T-helper 1 cell treated with Interleukin-12 subunit alpha and Interleukin-12 subunit beta and Interleukin-4 antibody, amounts not matched to agents 30 μg/mL and 1 μg/mL, for 36 hours (primary cell): ENCODE measurements at regions not wholly inside any gene's neighbourhood (a gene's known extent, or its start where the extent isn't known, plus 50 kb on each side); places are given as distances from the start of the nearest gene placed in this dataset.

Experiments used
- H3K27ac Mint-ChIP-seq: one replicate; pipeline ENCODE4 v1.8.0; 2021; ENCODE audit warnings: mild to moderate bottlenecking, mixed read lengths
- H3K27me3 Mint-ChIP-seq: one replicate; pipeline ENCODE4 v1.8.0; 2021; ENCODE audit warnings: low read depth, mixed read lengths
- H3K36me3 Mint-ChIP-seq: one replicate; pipeline ENCODE4 v1.8.0; 2021; ENCODE audit warnings: low read depth, mixed read lengths
- H3K4me1 Mint-ChIP-seq: one replicate; pipeline ENCODE4 v1.8.0; 2021; ENCODE audit warnings: low read depth, mixed read lengths
- H3K4me3 Mint-ChIP-seq: one replicate; pipeline ENCODE4 v1.8.0; 2021; ENCODE audit warnings: mild to moderate bottlenecking, moderate library complexity, mixed read lengths
- H3K9me3 Mint-ChIP-seq: one replicate; pipeline ENCODE4 v1.8.0; 2021; ENCODE audit warnings: mixed read lengths

DNA sequence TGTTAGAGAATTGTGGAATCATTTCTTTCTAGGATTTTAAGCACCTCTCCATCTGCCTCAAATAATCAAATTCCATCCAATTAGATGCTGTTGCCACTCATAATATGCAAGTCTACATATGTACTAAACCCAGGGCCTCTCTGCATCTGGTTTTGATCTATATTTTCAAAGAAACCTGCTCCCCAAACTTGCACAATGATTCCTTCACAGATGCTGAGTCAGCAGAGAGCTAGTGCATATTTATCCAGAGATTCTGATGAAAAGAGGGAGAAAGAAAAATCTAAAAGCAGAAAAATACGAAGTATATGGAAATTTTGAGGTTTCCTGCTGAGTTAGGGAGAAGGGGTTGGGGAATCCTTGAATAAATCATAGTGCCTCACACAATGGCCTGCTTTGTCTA, 235.1 kb upstream of the RBFOX1 start:
- H3K4me1 Mint-ChIP-seq, result no peaks in the 10 kb centered on the region
- H3K27me3 Mint-ChIP-seq, result no peaks in the 10 kb centered on the region
- H3K9me3 Mint-ChIP-seq, result peaks cover 23% of the 10 kb centered on the region
- no peak overlapping the region for H3K4me3 Mint-ChIP-seq
- no peaks in the 10 kb centered on the region for H3K36me3 Mint-ChIP-seq
- no peak overlapping the region for H3K27ac Mint-ChIP-seq

DNA sequence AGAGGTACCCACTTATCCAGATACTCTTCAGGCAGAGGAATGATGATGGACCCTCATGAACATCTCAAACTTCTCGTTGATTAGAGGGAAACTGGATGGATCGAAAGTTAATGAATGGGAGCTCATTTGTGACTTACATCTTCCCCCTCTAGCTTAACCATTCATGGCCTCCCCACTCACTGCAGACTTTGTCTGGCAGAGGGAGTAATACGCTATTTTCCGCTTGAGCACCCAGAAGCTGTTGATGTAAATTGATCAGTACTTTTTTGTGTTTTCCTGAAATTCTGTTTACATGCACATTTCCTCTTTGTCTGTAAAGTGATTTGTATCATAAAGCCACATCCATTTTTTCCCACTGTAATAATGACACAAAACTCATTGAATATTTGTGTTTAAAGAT, 239.1 kb upstream of the RBFOX1 start:
- Mint-ChIP-seq H3K4me1 (no peaks in the 10 kb centered on the region), H3K36me3 (no peaks in the 10 kb centered on the region), H3K27me3 (no peaks in the 10 kb centered on the region), H3K4me3 (no peak overlapping the region), H3K9me3 (peaks cover 28% of the 10 kb centered on the region), H3K27ac (no peak overlapping the region)

DNA sequence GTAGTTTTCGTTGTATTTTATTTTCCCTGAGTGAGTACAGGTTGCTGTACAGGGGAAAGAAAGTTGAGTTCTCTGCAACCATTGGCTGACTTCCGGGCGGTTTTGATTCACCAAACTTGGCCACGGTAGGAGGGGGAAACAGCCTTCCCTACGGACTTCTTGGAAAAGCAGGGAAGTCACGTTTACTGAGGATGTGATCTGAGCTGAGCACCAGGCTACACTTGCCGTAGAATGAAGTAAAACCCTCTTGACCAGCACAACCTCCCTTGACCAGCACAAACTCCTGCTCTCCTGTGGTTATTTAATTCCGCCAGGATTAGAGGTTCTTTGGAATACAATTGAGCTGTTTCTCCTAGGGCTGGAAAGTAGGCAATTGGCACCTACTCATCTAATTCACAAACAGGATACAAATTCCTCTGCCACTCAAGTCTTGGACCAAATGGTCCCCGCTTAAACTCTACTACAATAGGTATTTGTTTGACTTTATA, 242.0 kb upstream of the RBFOX1 start:
- H3K4me3 Mint-ChIP-seq, result no peak overlapping the region
- H3K4me1 Mint-ChIP-seq, result no peaks in the 10 kb centered on the region
- H3K9me3 Mint-ChIP-seq, result peaks cover 17% of the 10 kb centered on the region
- no peak overlapping the region for H3K27ac Mint-ChIP-seq
- H3K36me3 Mint-ChIP-seq, result no peaks in the 10 kb centered on the region
- H3K27me3 Mint-ChIP-seq, result no peaks in the 10 kb centered on the region

DNA sequence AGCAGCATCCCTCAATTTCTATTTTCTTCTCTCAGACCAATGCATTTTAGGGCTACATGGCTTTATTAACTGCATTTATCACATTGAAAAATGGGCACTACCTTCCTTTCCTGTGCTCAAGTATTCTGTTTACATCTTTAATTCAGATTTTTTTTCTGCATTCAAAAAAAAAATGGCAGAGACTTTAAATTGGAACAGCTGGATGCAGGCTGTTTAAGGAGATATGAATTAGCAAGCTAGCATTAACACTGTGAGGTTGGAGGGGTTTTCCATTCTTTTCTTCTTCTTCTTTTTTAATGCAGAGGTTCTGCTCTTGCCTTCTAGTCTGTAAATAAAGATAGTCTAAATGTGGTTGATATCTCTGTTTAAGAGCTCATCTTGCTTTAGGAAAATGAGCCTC, 242.9 kb upstream of the RBFOX1 start:
- H3K36me3 Mint-ChIP-seq, result no peaks in the 10 kb centered on the region
- H3K4me3 Mint-ChIP-seq, result no peak overlapping the region
- H3K27ac Mint-ChIP-seq, result no peak overlapping the region
- peaks cover 17% of the 10 kb centered on the region for H3K9me3 Mint-ChIP-seq
- H3K4me1 Mint-ChIP-seq, result no peaks in the 10 kb centered on the region
- no peaks in the 10 kb centered on the region for H3K27me3 Mint-ChIP-seq

DNA sequence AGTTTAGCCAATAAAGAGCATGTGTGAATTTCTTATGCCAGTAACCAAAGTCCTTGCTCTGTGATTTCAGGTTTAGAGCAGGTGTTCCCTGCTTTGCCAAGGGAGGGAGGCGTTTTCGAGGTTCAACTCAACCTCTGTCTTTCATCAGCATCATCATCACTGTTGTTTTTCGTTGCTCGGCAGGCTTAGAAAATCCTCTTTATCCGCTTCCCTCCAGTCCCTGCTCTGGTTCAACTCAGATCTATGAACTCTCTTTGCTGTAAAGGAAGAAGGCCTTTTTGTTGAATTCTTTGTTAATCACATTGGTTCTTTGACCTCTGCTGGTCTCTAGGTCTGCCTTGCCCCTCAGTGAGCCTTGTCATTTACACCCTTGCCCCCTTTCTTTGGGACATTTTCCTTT, 243.9 kb upstream of the RBFOX1 start:
- H3K4me1 Mint-ChIP-seq, result no peaks in the 10 kb centered on the region
- no peak overlapping the region for H3K27ac Mint-ChIP-seq

DNA sequence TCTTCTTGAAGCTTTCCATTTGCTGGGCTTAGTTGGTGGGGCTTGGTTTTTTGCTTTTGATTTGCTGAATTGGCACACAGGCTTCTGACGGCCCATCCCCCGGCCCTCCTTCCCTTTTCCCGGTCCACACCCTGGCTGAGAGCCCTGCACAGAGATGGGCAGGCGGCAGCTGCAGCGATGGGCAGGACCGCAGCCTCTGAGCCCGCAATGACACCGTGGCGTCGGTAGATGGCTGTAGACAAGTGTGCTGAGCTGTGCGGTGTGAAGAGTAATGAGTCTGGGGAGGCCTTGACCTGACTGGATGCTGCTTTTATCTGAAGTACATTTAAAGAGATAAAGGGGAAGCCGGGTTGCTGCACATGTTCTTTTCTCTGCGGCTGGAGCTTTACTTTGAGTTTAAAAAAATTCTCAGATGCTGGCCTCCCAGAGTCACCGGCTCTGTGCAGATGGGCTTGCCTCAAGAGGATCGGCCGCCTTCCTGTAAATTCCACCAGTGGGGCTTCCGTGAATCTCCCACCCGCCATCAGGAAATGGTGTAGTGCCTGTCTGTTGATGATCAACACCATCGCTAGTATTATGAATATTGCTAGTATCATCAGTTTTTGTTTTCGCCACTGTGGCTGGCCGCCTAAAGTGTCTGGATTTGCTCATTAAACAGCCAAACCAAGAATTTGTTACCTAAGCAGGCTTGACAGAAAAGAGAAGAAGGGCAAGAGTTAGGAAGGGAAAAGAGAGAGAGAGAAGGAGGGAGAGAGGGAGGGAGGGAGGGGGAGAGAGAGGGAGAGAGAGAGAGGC, 245.6 kb upstream of the RBFOX1 start:
- H3K4me3 Mint-ChIP-seq, result no peak overlapping the region
- no peak overlapping the region for H3K27ac Mint-ChIP-seq
- H3K27me3 Mint-ChIP-seq, result no peaks in the 10 kb centered on the region
- no peaks in the 10 kb centered on the region for H3K4me1 Mint-ChIP-seq
- peaks cover 5% of the 10 kb centered on the region for H3K9me3 Mint-ChIP-seq
- H3K36me3 Mint-ChIP-seq, result no peaks in the 10 kb centered on the region

More for the DNA sequence above, 243.9 kb upstream of the RBFOX1 start:
- H3K36me3 Mint-ChIP-seq, result no peaks in the 10 kb centered on the region
- H3K27me3 Mint-ChIP-seq, result no peaks in the 10 kb centered on the region
- no peak overlapping the region for H3K4me3 Mint-ChIP-seq
- H3K9me3 Mint-ChIP-seq, result peaks cover 11% of the 10 kb centered on the region

DNA sequence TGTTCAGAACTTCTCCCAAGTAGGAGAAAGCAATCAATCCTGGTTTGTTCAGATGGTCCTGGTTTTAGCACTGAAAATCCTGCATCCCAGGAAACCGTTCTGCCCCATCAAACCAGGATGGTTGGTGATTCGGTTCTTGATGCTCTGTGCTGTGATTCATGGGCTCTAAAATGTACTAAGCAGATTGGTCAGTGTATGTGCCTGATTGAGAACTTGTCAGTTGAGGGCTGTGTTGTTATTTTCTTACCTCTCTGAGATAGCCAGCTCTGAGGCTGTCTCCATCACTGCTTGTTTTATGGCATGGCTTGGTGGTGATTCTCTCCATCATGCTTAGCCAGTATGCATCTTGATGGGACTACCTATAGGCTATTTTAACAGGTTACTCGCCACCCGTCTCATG, 246.9 kb upstream of the RBFOX1 start:
- no peak overlapping the region for H3K27ac Mint-ChIP-seq
- no peak overlapping the region for H3K4me3 Mint-ChIP-seq
- no peaks in the 10 kb centered on the region for H3K36me3 Mint-ChIP-seq
- no peaks in the 10 kb centered on the region for H3K4me1 Mint-ChIP-seq
- no peaks in the 10 kb centered on the region for H3K27me3 Mint-ChIP-seq
- peaks cover 6% of the 10 kb centered on the region for H3K9me3 Mint-ChIP-seq

DNA sequence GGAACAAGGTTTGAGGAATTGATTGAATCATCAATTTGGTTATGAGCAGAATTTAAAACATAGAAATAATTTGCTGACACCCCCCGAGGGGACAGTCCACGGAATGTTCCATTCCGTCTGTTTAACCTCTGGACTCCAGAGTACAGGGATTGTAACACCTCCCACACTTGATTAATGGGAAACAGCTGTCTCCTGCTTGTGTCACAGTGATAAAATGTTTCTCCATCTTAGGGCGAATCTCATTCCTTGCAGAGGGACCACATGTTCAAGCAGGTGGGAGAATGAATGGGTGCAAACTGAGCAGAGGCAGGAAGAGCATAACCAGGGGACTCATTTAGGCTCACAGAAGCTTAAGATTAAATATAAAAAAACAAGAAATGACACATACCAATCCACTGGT, 249.5 kb upstream of the RBFOX1 start:
- Mint-ChIP-seq H3K4me3 (no peak overlapping the region), H3K4me1 (no peaks in the 10 kb centered on the region), H3K27me3 (no peaks in the 10 kb centered on the region), H3K36me3 (no peaks in the 10 kb centered on the region), H3K27ac (no peak overlapping the region), H3K9me3 (peaks cover 6% of the 10 kb centered on the region)

DNA sequence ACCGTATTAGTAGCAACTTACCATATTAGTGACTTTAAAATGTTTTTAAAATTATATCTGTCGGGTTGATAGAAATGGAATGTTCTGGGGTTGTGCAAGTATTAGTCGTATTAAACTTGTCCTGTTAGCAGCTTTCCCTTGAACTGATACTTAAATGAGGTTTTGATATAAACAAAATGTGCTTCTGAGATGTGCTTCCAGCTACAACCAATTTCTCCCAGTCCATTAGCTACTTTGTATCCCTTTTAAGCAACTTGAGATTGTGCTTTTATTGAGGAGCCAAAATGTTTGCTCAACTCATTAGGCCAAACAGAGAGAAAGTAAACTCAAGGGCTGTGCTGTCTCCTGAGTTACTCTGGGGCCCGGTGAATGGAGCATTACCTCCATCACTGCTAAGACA, 255.0 kb upstream of the RBFOX1 start:
- no peaks in the 10 kb centered on the region for H3K27me3 Mint-ChIP-seq
- H3K36me3 Mint-ChIP-seq, result no peaks in the 10 kb centered on the region
- no peaks in the 10 kb centered on the region for H3K4me1 Mint-ChIP-seq
- H3K9me3 Mint-ChIP-seq, result peaks cover 26% of the 10 kb centered on the region
- no peak overlapping the region for H3K4me3 Mint-ChIP-seq
- no peak overlapping the region for H3K27ac Mint-ChIP-seq

DNA sequence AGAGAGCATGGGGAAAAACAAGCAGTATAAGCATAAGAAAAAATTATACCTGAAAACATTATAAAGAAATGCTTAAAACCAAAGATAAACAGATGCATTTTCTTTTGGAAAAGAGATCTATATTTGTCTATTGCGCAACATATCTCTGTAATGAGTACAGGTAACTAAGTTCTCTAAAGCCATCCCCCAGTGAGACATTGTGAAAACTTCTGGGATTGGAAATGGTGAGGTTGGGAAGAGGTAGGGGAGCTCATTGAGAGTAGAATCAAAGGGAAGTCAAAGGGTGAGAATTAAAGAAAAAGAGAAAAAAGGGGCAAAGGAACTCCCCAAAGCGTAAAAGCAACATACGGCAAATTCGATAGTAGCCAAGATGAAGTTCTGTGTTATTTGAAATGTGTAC, 257.9 kb upstream of the RBFOX1 start:
- no peaks in the 10 kb centered on the region for H3K4me1 Mint-ChIP-seq
- H3K9me3 Mint-ChIP-seq, result peaks cover 31% of the 10 kb centered on the region
- H3K27ac Mint-ChIP-seq, result no peak overlapping the region
- H3K4me3 Mint-ChIP-seq, result no peak overlapping the region
- H3K27me3 Mint-ChIP-seq, result no peaks in the 10 kb centered on the region
- no peaks in the 10 kb centered on the region for H3K36me3 Mint-ChIP-seq

DNA sequence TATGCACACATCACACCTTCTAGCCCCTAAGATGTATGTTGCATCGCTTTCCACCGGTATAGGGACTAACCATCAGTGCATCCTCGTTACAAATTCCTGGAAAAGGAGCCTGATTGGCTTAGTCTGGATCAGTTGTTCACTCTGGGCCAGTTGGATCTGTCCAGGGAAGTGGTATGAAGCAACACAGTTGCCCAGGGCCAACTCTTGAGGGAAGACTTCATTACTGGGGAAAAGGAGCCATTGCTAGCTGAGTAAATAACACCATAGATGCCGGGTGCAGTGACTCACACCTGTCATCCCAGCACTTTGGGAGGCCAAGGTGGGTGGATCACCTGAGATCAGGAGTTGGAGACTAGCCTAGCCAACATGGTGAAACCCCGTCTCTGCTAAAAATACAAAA, 275.2 kb upstream of the RBFOX1 start:
- H3K27ac Mint-ChIP-seq, result no peak overlapping the region
- peaks cover 40% of the 10 kb centered on the region for H3K9me3 Mint-ChIP-seq
- no peak overlapping the region for H3K4me3 Mint-ChIP-seq
- H3K36me3 Mint-ChIP-seq, result no peaks in the 10 kb centered on the region
- H3K4me1 Mint-ChIP-seq, result no peaks in the 10 kb centered on the region
- no peaks in the 10 kb centered on the region for H3K27me3 Mint-ChIP-seq

DNA sequence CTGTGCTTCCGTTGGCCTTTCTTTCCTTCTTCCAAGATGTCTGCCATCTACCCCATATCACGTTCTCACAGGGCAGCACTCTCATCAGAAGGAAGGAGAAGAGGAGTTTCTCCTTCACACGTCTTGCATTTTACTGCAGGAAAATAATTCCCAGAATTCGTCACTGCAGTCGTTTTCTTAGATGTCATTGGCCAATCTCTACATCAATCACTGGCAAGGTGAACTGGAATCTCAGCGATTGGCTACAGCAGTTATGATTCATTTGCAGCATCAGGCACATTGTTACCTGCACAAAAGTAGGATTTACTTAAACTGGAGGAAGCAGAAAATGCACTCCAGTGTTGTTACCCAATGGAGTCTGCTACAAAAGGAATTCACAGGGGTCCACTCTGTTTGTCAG, 277.2 kb upstream of the RBFOX1 start:
- Mint-ChIP-seq H3K27ac (no peak overlapping the region), H3K4me3 (no peak overlapping the region), H3K27me3 (no peaks in the 10 kb centered on the region), H3K4me1 (no peaks in the 10 kb centered on the region), H3K36me3 (no peaks in the 10 kb centered on the region), H3K9me3 (peaks cover 35% of the 10 kb centered on the region)

DNA sequence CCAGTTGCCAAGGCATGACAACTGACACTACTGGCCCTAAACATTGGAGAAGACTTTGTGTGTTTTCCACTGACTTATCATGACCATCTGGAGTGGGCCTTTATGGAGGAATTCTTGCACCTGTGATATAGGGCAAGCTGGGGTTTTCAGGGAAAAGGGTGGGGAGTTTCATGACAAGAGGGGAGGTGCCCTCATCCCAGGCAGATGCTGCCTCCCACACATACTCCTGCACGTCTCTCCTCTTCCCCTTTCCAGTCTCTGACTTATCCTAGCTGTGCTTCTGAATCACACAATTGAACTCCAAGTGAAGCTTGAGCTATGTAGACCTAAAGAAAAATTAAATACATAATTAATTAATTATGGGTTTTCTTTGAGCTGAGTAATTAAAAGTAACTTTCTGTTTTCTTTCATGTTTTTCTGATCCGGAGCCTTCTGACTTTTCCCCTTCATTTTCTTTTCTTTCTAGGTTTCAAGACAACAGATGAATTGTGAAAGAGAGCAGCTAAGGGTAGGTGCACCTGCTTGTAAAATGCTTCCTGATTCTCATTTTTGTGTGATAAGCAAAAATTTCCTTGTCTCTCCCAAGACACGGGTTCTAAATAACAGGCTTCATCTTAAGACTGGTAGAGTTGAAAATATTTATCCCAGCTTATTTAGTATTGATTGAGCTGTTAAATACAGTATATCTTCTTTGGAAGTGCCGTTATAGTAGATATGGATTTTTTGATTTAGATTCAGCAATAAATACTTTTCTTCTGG, 280.9 kb upstream of the RBFOX1 start:
- Mint-ChIP-seq H3K4me3 (no peak overlapping the region), H3K36me3 (no peaks in the 10 kb centered on the region), H3K4me1 (no peaks in the 10 kb centered on the region), H3K27ac (no peak overlapping the region), H3K9me3 (peaks cover 38% of the 10 kb centered on the region), H3K27me3 (no peaks in the 10 kb centered on the region)

DNA sequence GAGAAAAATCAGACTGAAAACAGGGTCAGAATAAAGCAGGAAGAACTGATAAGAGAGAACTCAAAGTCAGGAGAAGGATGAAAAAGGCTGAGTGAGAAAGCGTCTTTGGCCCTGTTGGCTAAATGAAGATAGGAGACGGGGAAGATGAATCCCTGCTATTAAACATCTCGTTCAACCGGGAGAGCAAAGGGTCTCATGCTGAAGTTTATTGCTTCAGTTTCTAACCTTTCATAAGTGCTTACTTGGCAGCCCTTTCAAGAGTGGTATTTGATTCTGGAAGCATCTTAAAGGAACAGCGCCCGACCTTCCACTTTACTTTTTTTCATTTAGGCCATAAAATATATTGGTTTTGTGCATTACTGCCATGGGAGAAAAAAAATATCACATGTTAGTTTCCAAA, 288.3 kb upstream of the RBFOX1 start:
- Mint-ChIP-seq H3K27ac (no peak overlapping the region), H3K27me3 (no peaks in the 10 kb centered on the region), H3K4me3 (no peak overlapping the region), H3K36me3 (no peaks in the 10 kb centered on the region), H3K9me3 (peaks cover 39% of the 10 kb centered on the region), H3K4me1 (no peaks in the 10 kb centered on the region)

DNA sequence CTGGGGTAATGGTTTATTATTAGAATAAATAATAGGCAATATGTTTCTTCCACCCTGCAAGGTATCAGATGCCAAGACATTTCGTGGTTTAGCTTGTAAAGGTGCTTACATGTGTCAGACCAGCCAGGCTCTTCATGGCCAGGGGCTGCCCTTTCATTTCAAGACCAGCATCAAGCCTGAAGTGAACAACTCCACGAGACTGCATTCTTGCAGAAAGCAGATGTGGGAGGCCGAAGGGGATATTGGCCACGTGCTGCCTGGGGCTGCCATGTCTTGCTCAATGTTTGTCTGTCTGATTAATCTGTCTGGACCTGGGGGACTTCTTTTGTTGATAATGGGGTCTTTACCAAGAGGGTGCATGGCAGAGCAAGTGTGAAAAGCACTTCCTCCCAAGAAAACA, 294.2 kb upstream of the RBFOX1 start:
- Mint-ChIP-seq H3K4me3 (no peak overlapping the region), H3K27ac (no peak overlapping the region), H3K4me1 (no peaks in the 10 kb centered on the region), H3K27me3 (no peaks in the 10 kb centered on the region), H3K9me3 (peaks cover 22% of the 10 kb centered on the region), H3K36me3 (no peaks in the 10 kb centered on the region)
